GM18498 (cell line): ENCODE measurements at regions not wholly inside any gene's neighbourhood (a gene's known extent, or its start where the extent isn't known, plus 50 kb on each side); places are given as distances from the start of the nearest gene placed in this dataset.

ENCODE experiments used
- ATAC-seq: cut with Tn5 transposase; IDR thresholded peaks from one replicate; pipeline ENCODE4 v1.9.1; 2021; ENCODE audit warnings: mild to moderate bottlenecking, moderate library complexity; ENCODE audit not compliant: unreplicated experiment

- ATAC-seq: no peak
Measured at GRCh38 chr20:43863821-43864544, 50.7 kb upstream of the TOX2 start.

- no peak for ATAC-seq
Measured at GRCh38 chr20:43863330-43863729, 51.3 kb upstream of the TOX2 start.

GRCh38 chr20:43862438-43862837 lies 52.2 kb upstream of the TOX2 start:
- ATAC-seq: no peak

- no peak for ATAC-seq
Measured at GRCh38 chr20:43859994-43860393, 54.7 kb upstream of the TOX2 start.

- ATAC-seq: no peak
Measured at GRCh38 chr20:43857932-43858331, 56.7 kb upstream of the TOX2 start.

- no peak for ATAC-seq
Measured at GRCh38 chr20:43857127-43857526, 57.5 kb upstream of the TOX2 start.

- ATAC-seq: no peak
Measured at GRCh38 chr20:43855803-43856202, 58.8 kb upstream of the TOX2 start.

- no peak for ATAC-seq
Measured at GRCh38 chr20:43853918-43854317, 60.7 kb upstream of the TOX2 start.

GRCh38 chr20:43853174-43853803 lies 61.4 kb upstream of the TOX2 start:
- ATAC-seq: no peak

GRCh38 chr20:43849496-43850186 lies 65.0 kb upstream of the TOX2 start:
- no peak for ATAC-seq

- ATAC-seq: no peak
Measured at GRCh38 chr20:43846516-43846905, 68.1 kb upstream of the TOX2 start.

GRCh38 chr20:43844778-43845614 lies 69.7 kb upstream of the TOX2 start:
- ATAC-seq: no peak

GRCh38 chr20:43843965-43844660 lies 70.5 kb upstream of the TOX2 start:
- no peak for ATAC-seq

GRCh38 chr20:43843096-43843964 lies 71.3 kb upstream of the TOX2 start:
- no peak for ATAC-seq

GRCh38 chr20:43842126-43843020 lies 72.3 kb upstream of the TOX2 start:
- no peak for ATAC-seq

- peak; percentile 46 for ATAC-seq
Measured at GRCh38 chr20:43840382-43841070, 74.1 kb upstream of the TOX2 start.

- ATAC-seq: no peak
Measured at GRCh38 chr20:43839793-43840199, 74.9 kb upstream of the TOX2 start.

GRCh38 chr20:43838703-43839060 lies 76.0 kb upstream of the TOX2 start:
- ATAC-seq: no peak
